BJ (cell line): ENCODE measurements at regions not wholly inside any gene's neighbourhood (a gene's known extent, or its start where the extent isn't known, plus 50 kb on each side); places are given as distances from the start of the nearest gene placed in this dataset.
A peak's percentile ranks its signal among the peaks of the same experiment; 100 is the strongest.

Experiments
- CTCF ChIA-PET: fragments of 350-600 bp; formaldehyde crosslinking; extraction: SDS; loops from one replicate; lab custom pipeline; 2021; ENCODE audit warnings: antibody characterized with exemption, inconsistent platforms; lab: Yijun Ruan, JAX
- POLR2A ChIA-PET: fragments of 300-600 bp; sonication (Branson Sonifier 250); formaldehyde crosslinking; extraction: SDS; loops from one replicate; lab custom pipeline; 2021; ENCODE audit warnings: antibody characterized with exemption; lab: Charles Lee
- DNase-seq: peaks from one replicate; pipeline ENCODE4 v3.0.0-alpha.2; 2011; ENCODE audit warnings: low read depth
- H3K27me3 ChIP-seq: 2 replicates; pipeline ENCODE4 v1.6.0; 2011; ENCODE audit warnings: low read length; ENCODE audit not compliant: control insufficient read depth, insufficient read depth
- H3K36me3 ChIP-seq: 2 replicates; pipeline ENCODE4 v1.5.1; 2011; ENCODE audit warnings: low read length; ENCODE audit not compliant: control insufficient read depth, insufficient read depth
- H3K4me3 ChIP-seq: 2 replicates; pipeline ENCODE4 v1.5.1; 2011; ENCODE audit warnings: low read depth, mild to moderate bottlenecking, control low read depth, low read length
- TF ChIP-seq, protein P1 (sequence below): IDR thresholded peaks from 2 replicates; pipeline ENCODE4 v1.5.1; 2011; ENCODE audit warnings: low read depth, mild to moderate bottlenecking, control low read depth, inconsistent platforms, low read length, moderate library complexity; ENCODE audit not compliant: insufficient read depth

DNA sequence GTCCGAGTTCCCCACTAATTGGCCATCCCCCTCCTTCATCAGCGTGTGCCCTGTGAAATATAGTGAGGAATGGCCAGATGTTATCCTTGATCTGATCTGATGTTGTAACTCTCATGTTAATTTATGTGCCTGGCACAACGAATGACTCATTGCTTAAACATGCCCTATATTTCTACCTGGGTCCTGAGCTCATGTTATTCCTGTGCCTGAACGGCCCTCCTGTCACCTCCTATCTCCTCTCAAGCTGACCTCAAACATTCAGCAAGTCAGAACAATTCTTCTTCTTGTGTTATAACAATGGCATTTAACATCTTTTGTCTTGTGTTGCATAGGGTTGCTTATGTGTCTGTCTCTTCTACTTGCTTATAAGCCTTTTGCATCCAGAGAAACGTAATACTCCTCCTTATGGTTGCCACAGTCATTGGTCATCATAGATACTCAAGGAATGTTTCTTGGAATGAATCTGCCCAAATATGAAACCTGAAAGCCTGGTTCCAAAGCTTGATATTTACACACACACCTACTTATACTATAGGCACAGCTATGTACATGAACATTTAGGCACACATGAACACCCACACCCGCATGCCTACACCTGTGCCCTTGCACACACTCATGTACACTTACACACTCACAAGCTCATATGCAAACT lies 80.2 kb upstream of the PHLPP1 start:
- DNase-seq = no peak
- TF ChIP-seq, protein P1, sequence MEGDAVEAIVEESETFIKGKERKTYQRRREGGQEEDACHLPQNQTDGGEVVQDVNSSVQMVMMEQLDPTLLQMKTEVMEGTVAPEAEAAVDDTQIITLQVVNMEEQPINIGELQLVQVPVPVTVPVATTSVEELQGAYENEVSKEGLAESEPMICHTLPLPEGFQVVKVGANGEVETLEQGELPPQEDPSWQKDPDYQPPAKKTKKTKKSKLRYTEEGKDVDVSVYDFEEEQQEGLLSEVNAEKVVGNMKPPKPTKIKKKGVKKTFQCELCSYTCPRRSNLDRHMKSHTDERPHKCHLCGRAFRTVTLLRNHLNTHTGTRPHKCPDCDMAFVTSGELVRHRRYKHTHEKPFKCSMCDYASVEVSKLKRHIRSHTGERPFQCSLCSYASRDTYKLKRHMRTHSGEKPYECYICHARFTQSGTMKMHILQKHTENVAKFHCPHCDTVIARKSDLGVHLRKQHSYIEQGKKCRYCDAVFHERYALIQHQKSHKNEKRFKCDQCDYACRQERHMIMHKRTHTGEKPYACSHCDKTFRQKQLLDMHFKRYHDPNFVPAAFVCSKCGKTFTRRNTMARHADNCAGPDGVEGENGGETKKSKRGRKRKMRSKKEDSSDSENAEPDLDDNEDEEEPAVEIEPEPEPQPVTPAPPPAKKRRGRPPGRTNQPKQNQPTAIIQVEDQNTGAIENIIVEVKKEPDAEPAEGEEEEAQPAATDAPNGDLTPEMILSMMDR = no peak
- Histone ChIP-seq H3K36me3 (no peaks in the 10 kb centered on the region), H3K27me3 (no peaks in the 10 kb centered on the region; the same call in 1 of the 2 replicates), H3K4me3 (no peak overlapping the region)
- CTCF ChIA-PET = interaction anchor here (0.7 to 1.4 kb wide), 2 partner anchors 10 to 381 kb away, joined by 3 read pairs; no protein-coding TSS in a partner anchor
- POLR2A ChIA-PET = no interaction called here

DNA sequence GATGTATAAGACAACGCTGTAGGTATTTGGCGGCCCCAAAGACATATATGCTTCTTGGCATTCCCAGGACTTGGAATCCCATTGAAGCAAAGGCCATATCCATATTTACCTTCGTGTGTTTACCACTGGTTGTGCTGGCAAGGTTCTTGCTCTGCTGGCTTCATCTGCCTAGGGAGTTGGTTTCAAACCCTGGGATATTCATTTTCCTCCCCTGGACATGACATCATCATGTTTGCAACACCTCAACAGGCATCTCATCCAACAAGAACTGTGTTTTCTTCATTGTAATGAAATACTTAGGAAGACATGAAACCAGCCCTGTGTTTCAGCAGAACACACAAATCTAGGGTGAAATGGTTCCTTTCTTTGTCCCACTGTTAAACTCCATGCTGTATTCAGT lies 77.9 kb upstream of the PHLPP1 start:
- H3K36me3 ChIP-seq = no peaks in the 10 kb centered on the region
- H3K27me3 ChIP-seq = no peaks in the 10 kb centered on the region; the same call in none of the 2 replicates
- ChIA-PET CTCF (no interaction called here), POLR2A (no interaction called here)
- H3K4me3 ChIP-seq = no peak overlapping the region
- DNase-seq = no peak
- TF ChIP-seq, protein P1 = no peak

DNA sequence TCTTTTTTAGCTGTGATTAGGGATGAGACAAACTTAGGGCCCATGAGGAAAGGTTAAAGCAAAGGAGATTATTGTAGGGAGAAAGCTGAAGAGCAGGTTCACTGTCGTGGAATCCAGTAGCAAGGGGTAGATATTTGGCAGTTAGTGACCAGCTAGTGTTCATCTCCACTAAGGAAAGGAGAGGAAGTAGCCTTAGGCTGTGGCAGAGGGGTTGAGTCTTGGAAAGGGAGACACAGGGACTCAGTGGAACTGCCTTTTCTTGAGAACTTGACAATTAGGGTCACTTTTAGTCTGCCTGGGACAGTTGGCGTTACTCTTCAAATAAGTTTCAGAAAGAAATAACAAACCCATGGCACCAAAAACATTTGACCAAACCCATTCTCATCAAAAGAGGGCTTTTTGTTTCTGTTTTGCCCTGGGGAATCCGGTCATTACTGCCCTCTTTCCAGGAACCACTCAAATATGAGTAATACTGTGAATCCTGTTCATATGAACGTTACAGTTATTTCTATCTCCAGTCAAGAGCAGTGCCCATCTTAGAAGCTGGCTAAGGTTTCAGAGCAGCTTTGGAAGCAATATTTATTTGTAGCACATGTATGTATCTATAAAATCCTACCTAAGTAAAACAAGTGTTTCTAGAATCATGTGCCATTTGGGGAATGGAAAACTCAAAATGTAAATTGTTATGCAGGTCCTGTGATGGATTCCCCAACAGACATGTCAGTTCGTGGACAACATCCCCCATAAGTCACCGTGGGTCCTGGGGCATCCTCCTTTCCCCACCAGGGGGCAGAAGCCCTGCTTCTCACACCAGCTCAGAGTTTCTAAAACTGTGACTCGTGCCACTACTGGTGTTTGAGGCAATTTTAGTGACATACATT lies 77.3 kb upstream of the PHLPP1 start:
- CTCF ChIA-PET = interaction anchor here (0.6 to 1.7 kb wide), 6 partner anchors 10 to 345 kb away, joined by 3 to 4 read pairs (median 3); no protein-coding TSS in a partner anchor
- H3K36me3 ChIP-seq = no peaks in the 10 kb centered on the region
- no peak for DNase-seq
- POLR2A ChIA-PET = no interaction called here
- H3K4me3 ChIP-seq = no peak overlapping the region
- peaks cover 1% of the 10 kb centered on the region; the same call in 1 of the 2 replicates for H3K27me3 ChIP-seq
- TF ChIP-seq, protein P1 = peak; percentile 55

DNA sequence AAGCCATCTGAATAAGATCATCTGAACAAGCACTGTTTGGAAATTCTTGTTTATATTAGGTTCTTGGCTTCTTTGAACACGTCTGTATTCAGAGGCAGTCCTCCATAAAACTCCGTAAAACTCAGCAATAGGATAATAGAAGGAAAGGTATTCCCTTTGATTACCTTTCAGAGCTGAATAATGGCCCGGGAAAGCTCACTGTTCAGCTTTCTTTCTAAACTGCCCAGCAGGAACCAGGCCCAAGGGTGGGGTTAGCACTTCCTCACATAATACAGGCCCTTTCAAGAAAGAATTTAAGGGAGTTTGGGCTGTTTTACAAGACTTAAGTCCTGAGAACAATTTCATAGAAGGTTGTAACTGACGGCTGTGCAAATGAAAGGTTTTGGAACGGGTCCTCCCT lies 72.2 kb upstream of the PHLPP1 start:
- CTCF ChIA-PET = no interaction called here
- no peak for DNase-seq

More for the DNA sequence above, 72.2 kb upstream of the PHLPP1 start:
- H3K36me3 ChIP-seq = no peaks in the 10 kb centered on the region
- H3K4me3 ChIP-seq = no peak overlapping the region
- POLR2A ChIA-PET = no interaction called here
- peaks cover 3% of the 10 kb centered on the region for H3K27me3 ChIP-seq
- TF ChIP-seq, protein P1 = no peak
